Ectodermal cell (in vitro differentiated cells): ENCODE measurements at regions not wholly inside any gene's neighbourhood (a gene's known extent, or its start where the extent isn't known, plus 50 kb on each side); places are given as distances from the start of the nearest gene placed in this dataset.
"Not testable (repeated sequence)": the region's sequence is repeated elsewhere in the genome, so short reads cannot be mapped to it uniquely, and the experiment has no call there.

Experiments used
- H3K27ac ChIP-seq: 2 replicates; pipeline ENCODE4 v1.7.0; 2013; ENCODE audit warnings: mild to moderate bottlenecking, low read depth, low read length; ENCODE audit not compliant: insufficient read depth, poor library complexity, severe bottlenecking
- H3K27me3 ChIP-seq: 2 replicates; pipeline ENCODE4 v1.7.0; 2013; ENCODE audit warnings: mild to moderate bottlenecking, low read length; ENCODE audit not compliant: insufficient read depth, control insufficient read depth, poor library complexity, severe bottlenecking
- H3K36me3 ChIP-seq: one replicate; pipeline ENCODE4 v1.7.0; 2013; ENCODE audit warnings: low read length; ENCODE audit not compliant: control insufficient read depth, insufficient read depth
- H3K4me1 ChIP-seq: one replicate; pipeline ENCODE4 v1.7.0; 2013; ENCODE audit warnings: low read length; ENCODE audit not compliant: control insufficient read depth, insufficient read depth
- H3K4me3 ChIP-seq: 2 replicates; pipeline ENCODE4 v1.7.0; 2013; ENCODE audit warnings: low read depth, low read length, control low read depth; ENCODE audit not compliant: insufficient read depth
- H3K9me3 ChIP-seq: 2 replicates; pipeline ENCODE4 v1.7.0; 2013; ENCODE audit warnings: mild to moderate bottlenecking, low read length, moderate library complexity; ENCODE audit not compliant: control insufficient read depth
- WGBS, 2 experiments: methylation state at CpG; one replicate each; pipeline ENCODE4 v1.1.7; 2013; ENCODE audit warnings: missing lambda C conversion rate in 2 of 2; 5-methylcytosine and 5-hydroxymethylcytosine counted together

- Histone ChIP-seq H3K9me3 (no peaks in the 10 kb centered on the region), H3K27me3 (no peaks in the 10 kb centered on the region), H3K4me3 (no peak overlapping the region), H3K4me1 (no peaks in the 10 kb centered on the region), H3K36me3 (no peaks in the 10 kb centered on the region), H3K27ac (no peak overlapping the region)
These were observed 111.7 kb downstream of the PCSK1 start for GRCh38 chr5:96321345-96321744.

- Histone ChIP-seq H3K4me3 (no peak overlapping the region), H3K27ac (no peak overlapping the region), H3K27me3 (no peaks in the 10 kb centered on the region), H3K36me3 (no peaks in the 10 kb centered on the region), H3K4me1 (peaks cover 5% of the 10 kb centered on the region), H3K9me3 (no peaks in the 10 kb centered on the region)
- 89 to 93% methylated on average over 3 of the region's 3 CpGs for WGBS, 2 experiments
These were observed 112.3 kb downstream of the PCSK1 start for GRCh38 chr5:96320797-96321196.

DNA sequence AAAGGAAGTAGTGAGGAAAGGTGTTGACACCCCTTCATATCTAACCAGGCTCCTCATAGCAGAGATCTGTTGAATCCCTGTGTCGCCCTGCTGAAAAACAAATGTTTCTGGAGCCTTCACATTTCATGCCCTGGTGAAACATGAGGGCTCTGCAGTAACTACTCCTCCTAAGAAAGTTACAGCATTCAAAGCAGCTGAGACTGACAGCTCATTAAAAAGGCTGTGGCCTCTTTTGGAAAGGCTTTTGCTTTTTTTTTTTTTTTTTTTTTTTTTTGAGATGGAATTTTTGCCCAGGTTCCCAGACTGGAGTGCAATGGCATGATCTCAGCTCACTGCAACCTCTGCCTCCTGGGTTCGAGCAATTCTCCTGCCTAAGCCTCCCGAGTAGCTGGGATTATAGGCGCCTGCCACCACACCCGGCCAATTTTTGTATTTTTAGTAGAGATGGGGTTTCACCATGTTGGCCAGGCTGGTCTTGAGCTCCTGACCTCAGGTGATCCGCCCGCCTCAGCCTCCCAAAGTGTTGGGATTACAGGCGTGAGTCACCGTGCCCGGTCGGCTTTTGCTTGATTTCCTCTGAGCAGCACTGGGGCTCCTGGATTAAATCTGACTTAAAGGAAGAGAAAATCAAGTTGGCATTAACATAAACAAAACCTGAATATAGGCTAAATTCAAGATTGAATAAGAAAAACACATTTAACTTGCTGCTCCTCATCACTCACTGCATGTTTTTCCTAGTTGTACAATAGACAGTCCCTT is 112.9 kb downstream of the PCSK1 start:
- H3K27ac ChIP-seq, H3K4me3 ChIP-seq, H3K4me1 ChIP-seq, H3K36me3 ChIP-seq, H3K9me3 ChIP-seq, H3K27me3 ChIP-seq: not testable (repeated sequence)
- 91 to 92% methylated on average over 11 of the region's 11 CpGs for WGBS, 2 experiments

DNA sequence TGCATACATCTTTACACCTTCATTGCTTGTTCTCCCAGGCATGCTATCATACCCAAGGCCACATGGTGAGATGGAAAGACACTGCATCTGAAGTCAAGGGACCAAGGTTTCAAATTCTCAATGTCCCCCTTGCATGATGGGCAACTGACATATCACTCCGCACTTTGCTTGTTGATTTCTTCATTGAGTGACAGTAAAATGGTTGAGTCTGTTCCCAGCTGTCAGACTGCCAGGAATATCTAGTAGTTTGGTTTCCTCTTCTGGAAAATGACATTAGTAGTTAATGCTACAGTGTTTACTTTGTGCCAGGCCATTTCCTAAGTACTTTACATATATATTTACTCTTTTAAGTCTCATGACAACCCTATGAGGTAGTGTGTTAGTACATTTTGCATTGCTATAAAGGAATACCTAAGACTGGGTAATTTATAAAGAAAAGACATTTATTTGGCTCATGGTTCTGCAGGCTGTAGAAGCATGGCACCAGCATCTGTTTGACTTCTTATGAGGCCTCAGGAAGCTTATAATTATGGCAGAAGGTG is 114.4 kb downstream of the PCSK1 start:
- no peak overlapping the region for H3K4me3 ChIP-seq
- no peaks in the 10 kb centered on the region for H3K9me3 ChIP-seq
- H3K27ac ChIP-seq: no peak overlapping the region
- peaks cover 8% of the 10 kb centered on the region for H3K4me1 ChIP-seq
- H3K36me3 ChIP-seq: no peaks in the 10 kb centered on the region
- WGBS, 2 experiments: 97 to 100% methylated on average over 1 of the region's 1 CpG
- H3K27me3 ChIP-seq: no peaks in the 10 kb centered on the region

DNA sequence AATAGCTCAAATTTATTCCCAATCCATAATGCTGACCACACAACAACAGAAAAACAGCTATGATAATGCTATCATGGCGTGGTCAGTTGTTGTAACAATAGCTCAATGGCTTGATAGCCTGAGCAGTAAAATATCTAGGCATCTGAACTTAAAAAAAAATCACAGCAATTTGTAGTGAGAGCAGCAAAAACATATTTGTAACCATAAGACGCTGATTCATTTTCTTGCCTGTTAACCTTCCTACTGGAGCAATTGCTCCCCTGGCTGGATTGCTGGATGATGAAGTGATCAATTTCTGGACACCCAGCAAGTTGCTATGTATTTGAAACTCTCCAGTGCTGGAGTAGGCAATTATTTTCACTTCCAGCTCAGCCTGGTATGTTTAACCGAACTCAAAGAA is 115.1 kb downstream of the PCSK1 start:
- H3K27me3 ChIP-seq: no peaks in the 10 kb centered on the region
- no peaks in the 10 kb centered on the region for H3K36me3 ChIP-seq
- no peak overlapping the region for H3K27ac ChIP-seq
- WGBS, 2 experiments: 94 to 98% methylated on average over 3 of the region's 3 CpGs
- H3K4me3 ChIP-seq: no peak overlapping the region
- H3K9me3 ChIP-seq: no peaks in the 10 kb centered on the region
- peaks cover 8% of the 10 kb centered on the region for H3K4me1 ChIP-seq

GRCh38 chr5:96316487-96316886 is 116.6 kb downstream of the PCSK1 start:
- H3K27ac ChIP-seq: no peak overlapping the region
- no peak overlapping the region for H3K4me3 ChIP-seq
- 54 to 68% methylated on average over 2 of the region's 2 CpGs for WGBS, 2 experiments
- no peaks in the 10 kb centered on the region for H3K36me3 ChIP-seq
- peaks cover 8% of the 10 kb centered on the region for H3K4me1 ChIP-seq
- no peaks in the 10 kb centered on the region for H3K27me3 ChIP-seq
- H3K9me3 ChIP-seq: no peaks in the 10 kb centered on the region

DNA sequence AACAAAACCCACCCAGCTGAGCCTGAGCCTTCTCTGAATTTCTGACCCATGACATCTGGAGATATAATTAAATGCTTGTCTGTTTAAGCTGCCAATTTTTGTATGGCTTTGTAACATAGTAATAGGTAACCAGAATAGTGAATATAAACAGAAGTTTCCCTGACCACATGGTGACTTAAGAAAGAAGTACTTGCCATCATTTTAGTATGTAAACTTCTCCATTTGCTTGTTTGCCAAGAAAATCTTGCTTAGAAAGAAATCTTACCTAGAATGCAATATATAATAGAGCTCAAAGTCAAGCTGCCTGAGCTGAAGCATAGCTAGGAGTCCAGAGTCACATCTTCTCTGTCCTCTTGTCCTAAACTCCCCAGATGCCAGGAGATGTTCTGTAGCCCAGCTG is 117.0 kb downstream of the PCSK1 start:
- no peaks in the 10 kb centered on the region for H3K36me3 ChIP-seq
- peaks cover 8% of the 10 kb centered on the region for H3K4me1 ChIP-seq
- no peaks in the 10 kb centered on the region for H3K27me3 ChIP-seq
- H3K4me3 ChIP-seq: no peak overlapping the region
- no peak overlapping the region for H3K27ac ChIP-seq
- H3K9me3 ChIP-seq: no peaks in the 10 kb centered on the region

DNA sequence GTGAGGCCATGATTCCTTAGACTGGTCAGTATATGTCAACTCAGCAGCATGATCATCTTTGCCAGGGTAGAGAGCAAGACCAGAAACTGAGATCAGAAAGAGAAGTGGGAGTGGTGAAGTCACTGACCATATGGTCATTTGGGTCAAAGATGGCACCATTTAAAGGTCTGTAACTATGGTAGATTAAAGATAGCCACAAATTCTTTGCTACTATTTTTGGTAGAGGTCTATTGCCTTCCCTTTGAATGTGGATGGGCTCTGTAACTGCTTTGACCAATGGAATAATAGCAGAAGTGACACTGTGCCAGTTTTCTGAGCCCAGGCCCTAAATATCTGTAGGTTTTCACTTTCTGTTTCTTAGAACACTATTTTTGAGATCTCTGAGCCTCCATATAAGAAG is 117.6 kb downstream of the PCSK1 start:
- Histone ChIP-seq H3K27ac (no peak overlapping the region), H3K4me3 (no peak overlapping the region), H3K9me3 (no peaks in the 10 kb centered on the region), H3K4me1 (peaks cover 8% of the 10 kb centered on the region), H3K27me3 (no peaks in the 10 kb centered on the region), H3K36me3 (no peaks in the 10 kb centered on the region)

DNA sequence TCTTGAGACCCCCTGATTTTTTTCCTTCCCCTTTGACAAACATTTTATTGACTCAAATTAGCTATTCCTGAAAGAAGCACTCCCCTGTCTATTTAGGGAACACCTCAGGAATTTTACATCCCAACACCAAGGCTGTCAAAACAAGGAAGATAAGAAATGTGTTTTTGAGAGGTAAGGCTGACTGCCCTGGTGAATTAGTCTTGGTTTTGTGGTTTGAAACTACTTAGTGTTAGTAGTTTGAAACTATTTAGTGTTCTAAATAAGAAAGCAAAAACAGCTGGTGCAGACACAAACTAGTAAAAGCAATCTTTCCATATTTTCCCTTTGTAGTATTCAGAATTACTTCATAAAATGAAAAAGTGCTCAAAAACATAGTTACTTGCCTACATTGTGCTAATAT is 120.7 kb downstream of the PCSK1 start:
- Histone ChIP-seq H3K27ac (no peak overlapping the region), H3K36me3 (no peaks in the 10 kb centered on the region), H3K4me1 (peaks cover 8% of the 10 kb centered on the region), H3K4me3 (no peak overlapping the region), H3K27me3 (no peaks in the 10 kb centered on the region), H3K9me3 (no peaks in the 10 kb centered on the region)

GRCh38 chr5:96307047-96307446 is 126.0 kb downstream of the PCSK1 start:
- not testable (repeated sequence) for H3K36me3 ChIP-seq, H3K4me3 ChIP-seq, H3K27ac ChIP-seq, H3K4me1 ChIP-seq, H3K27me3 ChIP-seq, H3K9me3 ChIP-seq
